ENCODE measurements at regions not wholly inside any gene's neighbourhood (a gene's known extent, or its start where the extent isn't known, plus 50 kb on each side); places are given as distances from the start of the nearest gene placed in this dataset.

DNA sequence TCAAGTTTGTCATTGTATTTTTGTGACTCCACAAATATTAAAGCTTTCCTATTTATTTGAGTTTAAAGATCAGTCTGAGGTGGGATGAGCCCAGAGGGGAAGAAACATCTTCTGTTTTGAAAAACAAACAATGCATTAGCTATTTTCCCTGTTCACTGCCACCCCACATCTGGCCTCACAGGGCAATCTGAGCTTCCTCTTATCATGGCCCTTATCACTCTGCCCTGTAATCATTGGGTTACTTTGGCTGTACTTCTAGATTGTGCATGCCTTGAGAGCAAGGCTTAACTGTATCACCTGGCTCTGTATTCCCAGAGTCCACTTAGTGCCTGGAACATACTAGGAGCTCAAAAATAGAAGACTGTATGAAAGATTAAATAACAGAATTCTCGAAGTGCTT, 241.6 kb upstream of the NT5C1B start (continued):
- TF ChIP-seq ARID2 (CRISPR knock-in tag; IDR thresholded peaks at IDR 0.05; ENCODE audit: borderline replicate concordance) (no peak), RNF2 (conservative IDR thresholded peaks at IDR 0.05; ENCODE audit: low read depth) (no peak), JUN (CRISPR knock-in tag; IDR thresholded peaks at IDR 0.05) (no peak), ZNF350 (CRISPR knock-in tag; IDR thresholded peaks at IDR 0.05; ENCODE audit: borderline replicate concordance, low read depth) (no peak), ZNF329 (CRISPR knock-in tag; IDR thresholded peaks at IDR 0.05; ENCODE audit: low read depth) (no peak), GZF1 (CRISPR knock-in tag; IDR thresholded peaks at IDR 0.05) (no peak), ZNF138 (CRISPR knock-in tag; IDR thresholded peaks at IDR 0.05; ENCODE audit: low read depth) (no peak), HHEX (CRISPR knock-in tag; IDR thresholded peaks at IDR 0.05) (no peak), ZSCAN25 (CRISPR knock-in tag; IDR thresholded peaks at IDR 0.05) (peak; percentile 92), RELA (CRISPR knock-in tag; IDR thresholded peaks at IDR 0.05) (no peak), FOSL2 (CRISPR knock-in tag; IDR thresholded peaks at IDR 0.05) (0 out of 2 replicates have a peak, but pooled peaks have one; percentile 15), MED13 (CRISPR knock-in tag; IDR thresholded peaks at IDR 0.05) (no peak), NR1H2 (CRISPR knock-in tag; IDR thresholded peaks at IDR 0.05; ENCODE audit: borderline replicate concordance, low read depth) (no peak), MIXL1 (CRISPR knock-in tag; IDR thresholded peaks at IDR 0.05) (no peak), SOX13 (IDR thresholded peaks at IDR 0.05) (no peak), SOX13 (CRISPR knock-in tag; conservative IDR thresholded peaks at IDR 0.05 in 1 of 2, IDR thresholded peaks at IDR 0.05 in 1 of 2) (peak in 1 of 2 experiments; percentile 67; a peak in 2 of 4 replicates), MXD1 (CRISPR knock-in tag; IDR thresholded peaks at IDR 0.05) (no peak), ZNF263 (CRISPR knock-in tag; IDR thresholded peaks at IDR 0.05) (no peak), SOX6 (IDR thresholded peaks at IDR 0.05) (no peak), SOX6 (CRISPR knock-in tag; IDR thresholded peaks at IDR 0.05) (peak; percentile 77)
- TF ChIP-seq, protein P1, sequence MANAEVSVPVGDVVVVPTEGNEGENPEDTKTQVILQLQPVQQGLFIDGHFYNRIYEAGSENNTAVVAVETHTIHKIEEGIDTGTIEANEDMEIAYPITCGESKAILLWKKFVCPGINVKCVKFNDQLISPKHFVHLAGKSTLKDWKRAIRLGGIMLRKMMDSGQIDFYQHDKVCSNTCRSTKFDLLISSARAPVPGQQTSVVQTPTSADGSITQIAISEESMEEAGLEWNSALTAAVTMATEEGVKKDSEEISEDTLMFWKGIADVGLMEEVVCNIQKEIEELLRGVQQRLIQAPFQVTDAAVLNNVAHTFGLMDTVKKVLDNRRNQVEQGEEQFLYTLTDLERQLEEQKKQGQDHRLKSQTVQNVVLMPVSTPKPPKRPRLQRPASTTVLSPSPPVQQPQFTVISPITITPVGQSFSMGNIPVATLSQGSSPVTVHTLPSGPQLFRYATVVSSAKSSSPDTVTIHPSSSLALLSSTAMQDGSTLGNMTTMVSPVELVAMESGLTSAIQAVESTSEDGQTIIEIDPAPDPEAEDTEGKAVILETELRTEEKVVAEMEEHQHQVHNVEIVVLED (CRISPR knock-in tag; IDR thresholded peaks at IDR 0.05; ENCODE audit: borderline replicate concordance): no peak
- TF ChIP-seq, protein P2, sequence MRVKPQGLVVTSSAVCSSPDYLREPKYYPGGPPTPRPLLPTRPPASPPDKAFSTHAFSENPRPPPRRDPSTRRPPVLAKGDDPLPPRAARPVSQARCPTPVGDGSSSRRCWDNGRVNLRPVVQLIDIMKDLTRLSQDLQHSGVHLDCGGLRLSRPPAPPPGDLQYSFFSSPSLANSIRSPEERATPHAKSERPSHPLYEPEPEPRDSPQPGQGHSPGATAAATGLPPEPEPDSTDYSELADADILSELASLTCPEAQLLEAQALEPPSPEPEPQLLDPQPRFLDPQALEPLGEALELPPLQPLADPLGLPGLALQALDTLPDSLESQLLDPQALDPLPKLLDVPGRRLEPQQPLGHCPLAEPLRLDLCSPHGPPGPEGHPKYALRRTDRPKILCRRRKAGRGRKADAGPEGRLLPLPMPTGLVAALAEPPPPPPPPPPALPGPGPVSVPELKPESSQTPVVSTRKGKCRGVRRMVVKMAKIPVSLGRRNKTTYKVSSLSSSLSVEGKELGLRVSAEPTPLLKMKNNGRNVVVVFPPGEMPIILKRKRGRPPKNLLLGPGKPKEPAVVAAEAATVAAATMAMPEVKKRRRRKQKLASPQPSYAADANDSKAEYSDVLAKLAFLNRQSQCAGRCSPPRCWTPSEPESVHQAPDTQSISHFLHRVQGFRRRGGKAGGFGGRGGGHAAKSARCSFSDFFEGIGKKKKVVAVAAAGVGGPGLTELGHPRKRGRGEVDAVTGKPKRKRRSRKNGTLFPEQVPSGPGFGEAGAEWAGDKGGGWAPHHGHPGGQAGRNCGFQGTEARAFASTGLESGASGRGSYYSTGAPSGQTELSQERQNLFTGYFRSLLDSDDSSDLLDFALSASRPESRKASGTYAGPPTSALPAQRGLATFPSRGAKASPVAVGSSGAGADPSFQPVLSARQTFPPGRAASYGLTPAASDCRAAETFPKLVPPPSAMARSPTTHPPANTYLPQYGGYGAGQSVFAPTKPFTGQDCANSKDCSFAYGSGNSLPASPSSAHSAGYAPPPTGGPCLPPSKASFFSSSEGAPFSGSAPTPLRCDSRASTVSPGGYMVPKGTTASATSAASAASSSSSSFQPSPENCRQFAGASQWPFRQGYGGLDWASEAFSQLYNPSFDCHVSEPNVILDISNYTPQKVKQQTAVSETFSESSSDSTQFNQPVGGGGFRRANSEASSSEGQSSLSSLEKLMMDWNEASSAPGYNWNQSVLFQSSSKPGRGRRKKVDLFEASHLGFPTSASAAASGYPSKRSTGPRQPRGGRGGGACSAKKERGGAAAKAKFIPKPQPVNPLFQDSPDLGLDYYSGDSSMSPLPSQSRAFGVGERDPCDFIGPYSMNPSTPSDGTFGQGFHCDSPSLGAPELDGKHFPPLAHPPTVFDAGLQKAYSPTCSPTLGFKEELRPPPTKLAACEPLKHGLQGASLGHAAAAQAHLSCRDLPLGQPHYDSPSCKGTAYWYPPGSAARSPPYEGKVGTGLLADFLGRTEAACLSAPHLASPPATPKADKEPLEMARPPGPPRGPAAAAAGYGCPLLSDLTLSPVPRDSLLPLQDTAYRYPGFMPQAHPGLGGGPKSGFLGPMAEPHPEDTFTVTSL (CRISPR knock-in tag; IDR thresholded peaks at IDR 0.05; ENCODE audit: borderline replicate concordance): 0 out of 2 replicates have a peak, but pooled peaks have one; percentile 26
- TF ChIP-seq, protein P3, sequence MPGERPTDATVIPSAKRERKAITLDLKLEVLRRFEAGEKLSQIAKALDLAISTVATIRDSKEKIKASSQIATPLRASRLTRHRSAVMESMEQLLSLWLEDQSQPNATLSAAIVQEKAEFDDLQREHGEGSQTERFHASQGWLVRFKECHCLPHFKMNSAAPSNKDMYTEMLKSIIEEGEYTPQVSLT (CRISPR knock-in tag; IDR thresholded peaks at IDR 0.05; ENCODE audit: borderline replicate concordance, low read depth): no peak
